Kasumi-1 (cell line): ENCODE measurements at regions not wholly inside any gene's neighbourhood (a gene's known extent, or its start where the extent isn't known, plus 50 kb on each side); places are given as distances from the start of the nearest gene placed in this dataset.
"Not testable (repeated sequence)": the region's sequence is repeated elsewhere in the genome, so short reads cannot be mapped to it uniquely, and the experiment has no call there.

Experiments used
- DNase-seq, 2 experiments: peaks; one replicate each; lab custom pipeline; 2025; lab: John Stamatoyannopoulos, UW

- not testable (repeated sequence) for DNase-seq
These were observed 279.9 kb downstream of the PLS3 start for GRCh38 chrX:115840729-115841409.

DNA sequence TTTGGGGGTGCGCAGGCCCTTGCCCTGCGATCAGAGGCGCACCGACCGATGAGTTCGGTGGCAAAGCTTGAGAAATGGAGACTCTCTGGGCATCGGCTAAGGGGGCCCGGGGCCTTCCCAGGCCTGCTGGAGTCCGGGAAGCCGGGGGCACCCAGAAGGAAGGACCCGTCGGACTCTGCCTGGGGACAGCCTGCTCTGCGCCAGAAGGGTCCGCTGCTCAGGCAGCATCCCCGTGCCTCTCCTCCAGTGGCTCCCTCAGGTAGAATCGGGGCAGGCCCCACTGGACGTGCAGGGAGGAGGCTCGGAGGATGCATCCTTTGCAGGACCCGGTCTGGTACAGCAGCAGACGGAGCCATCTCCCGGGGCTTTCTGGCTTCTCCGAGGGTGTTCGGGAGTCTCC, 290.0 kb downstream of the PLS3 start:
- DNase-seq = not testable (repeated sequence)

- DNase-seq = not testable (repeated sequence)
These were observed 292.3 kb downstream of the PLS3 start for GRCh38 chrX:115853260-115853659.

DNA sequence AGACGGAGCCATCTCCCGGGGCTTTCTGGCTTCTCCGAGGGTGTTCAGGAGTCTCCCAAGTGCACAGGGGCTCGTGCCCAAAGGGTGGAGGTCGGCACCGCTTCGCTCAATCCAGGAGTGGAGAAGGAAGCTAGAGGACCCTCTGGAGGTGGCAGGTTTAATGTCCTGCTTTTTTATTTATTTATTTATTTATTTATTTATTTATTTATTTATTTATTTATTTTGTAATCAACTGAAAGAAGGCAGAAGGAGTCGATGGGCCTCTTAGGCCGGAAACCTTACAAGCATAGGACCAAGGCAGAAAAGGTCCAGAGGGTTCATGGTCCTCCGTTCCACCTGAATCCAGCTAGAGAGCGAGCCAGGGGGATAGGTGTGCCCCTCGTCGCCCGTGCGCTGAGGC, 289.4 kb upstream of the AGTR2 start:
- DNase-seq = not testable (repeated sequence)

DNA sequence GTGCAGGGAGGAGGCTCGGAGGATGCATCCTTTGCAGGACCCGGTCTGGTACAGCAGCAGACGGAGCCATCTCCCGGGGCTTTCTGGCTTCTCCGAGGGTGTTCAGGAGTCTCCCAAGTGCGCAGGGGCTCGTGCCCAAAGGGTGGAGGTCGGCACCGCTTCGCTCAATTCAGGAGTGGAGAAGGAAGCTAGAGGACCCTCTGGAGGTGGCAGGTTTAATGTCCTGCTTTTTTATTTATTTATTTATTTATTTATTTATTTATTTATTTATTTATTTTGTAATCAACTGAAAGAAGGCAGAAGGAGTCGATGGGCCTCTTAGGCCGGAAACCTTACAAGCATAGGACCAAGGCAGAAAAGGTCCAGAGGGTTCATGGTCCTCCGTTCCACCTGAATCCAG, 286.4 kb upstream of the AGTR2 start:
- not testable (repeated sequence) for DNase-seq

DNA sequence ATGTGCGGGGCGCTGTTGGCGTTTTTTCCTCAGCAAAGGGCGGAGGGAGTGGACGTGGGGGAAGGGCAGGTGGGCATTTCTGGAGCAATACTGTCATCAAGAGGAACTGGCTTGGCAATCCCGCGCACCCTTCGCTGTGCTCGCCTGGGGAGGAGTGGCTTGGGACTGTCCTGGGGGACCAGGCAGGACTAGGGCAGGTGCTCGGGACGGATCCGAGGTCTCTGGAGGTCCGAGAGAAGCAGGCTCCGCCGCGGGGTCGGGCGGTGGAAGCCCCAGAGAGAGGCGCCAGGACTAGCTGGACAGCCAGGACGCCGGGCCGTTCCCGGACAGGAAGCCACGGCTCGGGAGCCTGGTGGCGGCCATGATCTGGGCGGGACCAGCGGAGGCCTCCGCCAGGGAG, 282.5 kb upstream of the AGTR2 start:
- DNase-seq = not testable (repeated sequence)

GRCh38 chrX:115888519-115888918, 282.0 kb upstream of the AGTR2 start:
- not testable (repeated sequence) for DNase-seq

GRCh38 chrX:115889121-115889890, 281.2 kb upstream of the AGTR2 start:
- DNase-seq = no peak

GRCh38 chrX:115892056-115892708, 278.4 kb upstream of the AGTR2 start:
- DNase-seq = no peak

DNA sequence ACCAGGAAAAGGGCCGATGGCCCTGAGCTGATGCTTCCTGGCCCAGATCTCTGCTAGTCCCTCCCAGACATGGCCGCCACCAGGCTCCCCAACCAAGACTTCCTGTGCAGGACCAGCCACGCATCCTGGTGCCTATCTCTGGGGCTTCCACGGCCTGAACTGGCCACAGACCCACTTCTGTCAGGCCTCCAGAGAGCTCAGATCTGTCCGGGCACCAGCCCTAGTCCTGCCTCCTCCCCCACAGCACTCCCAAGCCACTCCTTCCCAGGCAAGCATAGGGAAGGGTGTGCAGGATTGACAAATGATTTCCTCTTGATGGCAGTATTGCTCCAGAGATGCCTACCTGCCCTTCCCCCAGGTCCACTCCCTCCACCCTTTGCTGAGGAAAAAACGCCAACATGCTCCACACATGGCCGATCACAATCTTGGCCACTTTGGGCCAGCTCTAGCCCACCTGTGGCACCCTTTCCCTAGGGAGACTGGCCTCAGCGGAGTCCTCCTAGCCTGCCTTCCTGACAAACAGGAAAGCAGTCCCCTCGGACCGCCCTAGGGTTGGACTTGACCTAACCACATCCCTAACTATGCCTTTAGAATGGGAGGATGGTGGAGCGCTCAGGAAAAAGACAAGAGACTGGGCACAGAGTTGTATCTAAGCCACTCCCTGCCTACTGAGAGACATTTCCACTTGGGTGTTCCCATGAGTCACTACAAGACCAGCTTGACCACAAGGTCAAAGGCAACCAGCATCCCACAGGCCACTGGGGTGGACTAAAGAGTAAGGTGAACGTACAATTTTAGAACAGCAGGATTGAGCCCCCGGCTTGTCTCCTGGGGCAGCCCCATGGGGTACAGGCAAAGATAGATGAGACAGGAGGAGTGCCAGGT, 277.5 kb upstream of the AGTR2 start:
- DNase-seq = no peak

- DNase-seq = no peak
These were observed 276.5 kb upstream of the AGTR2 start for GRCh38 chrX:115894087-115894486.

DNA sequence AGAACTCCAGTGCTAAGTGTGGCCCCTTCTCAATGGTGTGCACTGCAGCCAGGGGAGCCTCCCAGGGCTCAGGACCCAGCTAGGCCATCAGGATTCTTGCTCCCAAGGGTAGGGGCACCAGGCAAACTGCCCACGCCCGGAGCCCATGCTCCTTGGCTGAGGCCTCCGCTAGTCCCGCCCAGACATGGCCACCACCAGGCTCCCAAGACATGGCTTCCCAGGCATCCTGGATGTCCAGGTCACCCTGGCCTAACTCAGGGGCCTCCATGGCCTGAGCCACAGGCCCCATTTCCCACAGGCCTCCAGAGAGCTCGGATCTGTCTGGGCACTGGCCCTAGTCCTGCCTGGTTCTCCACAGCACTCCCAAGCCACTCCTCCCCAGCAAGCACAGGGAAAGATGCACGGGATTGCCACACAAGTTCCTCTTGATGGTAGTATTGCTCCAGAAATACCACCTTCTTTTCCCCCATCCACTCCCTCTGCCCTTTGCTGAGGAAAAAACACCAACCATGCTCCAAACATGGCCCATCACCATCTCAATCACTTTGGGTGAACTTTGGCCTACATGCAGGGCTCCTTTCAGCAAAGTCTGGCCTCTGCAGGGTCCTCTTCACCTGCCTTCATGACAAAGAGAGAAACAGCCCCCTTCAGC, 274.7 kb upstream of the AGTR2 start:
- DNase-seq = no peak

- no peak for DNase-seq
These were observed 274.2 kb upstream of the AGTR2 start for GRCh38 chrX:115896362-115896761.

GRCh38 chrX:115897956-115898355, 272.6 kb upstream of the AGTR2 start:
- no peak for DNase-seq

DNA sequence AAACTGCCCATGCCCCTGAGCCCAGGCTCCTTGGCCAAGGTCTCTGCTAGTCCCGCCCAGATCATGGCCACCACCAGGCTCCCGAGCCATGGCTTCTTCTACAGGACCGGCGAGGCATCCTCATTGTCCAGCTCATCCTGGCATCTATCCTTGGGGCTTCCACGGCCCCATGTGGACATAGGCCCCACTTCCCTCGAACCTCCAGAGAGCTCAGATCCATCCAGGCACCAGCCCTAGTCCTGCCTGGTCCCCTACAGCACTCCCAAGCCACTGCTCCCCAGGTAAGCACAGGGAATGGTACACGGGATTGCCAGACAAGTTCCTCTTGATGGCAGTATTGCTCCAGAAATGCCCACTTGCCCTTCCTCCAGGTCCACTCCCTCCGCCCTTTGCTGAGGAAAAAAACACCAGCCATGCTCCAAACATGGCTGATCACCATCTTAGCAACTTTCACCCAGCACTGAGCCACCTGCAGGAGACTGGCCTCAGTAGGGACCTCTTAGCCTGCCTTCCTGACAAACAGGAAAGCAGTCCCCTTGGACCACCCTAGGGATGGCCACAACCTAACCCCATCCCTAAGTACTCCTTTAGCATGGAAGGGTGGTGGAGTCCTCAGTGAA, 272.1 kb upstream of the AGTR2 start:
- no peak for DNase-seq

- no peak for DNase-seq
These were observed 270.1 kb upstream of the AGTR2 start for GRCh38 chrX:115900425-115900824.

GRCh38 chrX:115901241-115901640, 269.3 kb upstream of the AGTR2 start:
- no peak for DNase-seq

- DNase-seq = no peak
These were observed 267.5 kb upstream of the AGTR2 start for GRCh38 chrX:115902995-115903394.

DNA sequence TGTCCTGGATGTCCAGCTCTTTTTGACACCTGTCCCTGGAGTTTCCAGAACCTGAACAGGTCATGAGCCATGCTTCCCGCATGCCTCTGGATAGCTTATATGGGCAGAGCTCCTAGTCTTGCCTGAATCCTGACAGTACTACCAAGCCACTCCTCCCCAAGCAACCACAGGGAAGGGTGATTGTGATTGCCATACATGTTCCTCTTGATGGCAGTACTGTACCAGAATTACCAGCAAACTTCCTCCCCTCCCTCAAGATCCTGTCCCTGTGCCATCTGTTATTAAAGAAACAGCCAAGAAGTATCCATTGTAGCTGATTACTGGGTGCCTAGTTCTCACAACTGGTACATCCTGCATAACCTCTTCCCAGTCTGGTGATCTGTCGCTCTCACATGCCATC, 264.3 kb upstream of the AGTR2 start:
- DNase-seq = no peak

DNA sequence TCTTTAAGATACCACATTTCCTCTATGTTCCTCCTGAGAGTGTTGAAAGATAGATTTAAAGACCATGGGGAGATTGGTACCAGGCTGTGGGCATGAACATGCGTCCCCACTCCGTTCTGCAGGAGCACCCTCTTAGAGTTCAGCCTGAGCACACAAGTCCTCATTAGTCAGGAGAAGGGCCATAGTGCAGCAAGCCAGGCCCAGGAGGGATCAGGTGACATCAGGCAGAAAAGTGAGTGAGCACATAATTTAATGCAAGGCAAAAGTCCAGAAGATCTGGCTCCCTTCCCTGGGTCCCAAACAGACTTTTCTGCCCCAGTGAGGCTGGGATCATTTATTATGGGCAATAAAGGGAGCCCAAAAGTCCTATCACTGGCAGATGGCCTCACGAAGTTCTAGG, 263.7 kb upstream of the AGTR2 start:
- no peak for DNase-seq

DNA sequence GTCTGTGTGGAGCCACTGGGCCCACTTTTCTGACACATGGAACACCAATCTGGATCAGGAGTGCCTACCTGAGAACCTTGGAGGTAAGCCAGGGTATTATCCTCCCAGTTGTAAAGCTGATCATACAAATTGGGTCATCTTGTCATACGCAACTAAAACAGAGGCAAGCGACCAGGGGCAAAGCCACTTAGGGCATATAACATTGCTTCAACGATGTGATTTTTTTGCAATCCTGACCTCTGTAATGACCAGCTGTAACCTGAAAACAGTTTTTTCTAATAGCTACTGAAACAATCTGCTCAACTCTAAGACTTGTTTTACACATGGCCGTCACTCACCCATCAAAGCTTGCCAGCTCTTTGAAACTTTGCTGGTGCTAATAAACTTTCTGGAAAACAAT, 261.5 kb upstream of the AGTR2 start:
- no peak for DNase-seq
